ENCODE measurements at regions not wholly inside any gene's neighbourhood (a gene's known extent, or its start where the extent isn't known, plus 50 kb on each side); places are given as distances from the start of the nearest gene placed in this dataset.

- TF ChIP-seq POLR2A (IDR thresholded peaks at IDR 0.05) (no peak), CTCF (IDR thresholded peaks at IDR 0.05) (no peak), POLR2AphosphoS5 (IDR thresholded peaks at IDR 0.05) (no peak)
Measured at GRCh38 chr9:31210978-31211570, 1173.4 kb upstream of the ACO1 start.

Measured in prostate gland (tissue), 2 donors.